Epidermal melanocyte (primary cell): ENCODE measurements at regions not wholly inside any gene's neighbourhood (a gene's known extent, or its start where the extent isn't known, plus 50 kb on each side); places are given as distances from the start of the nearest gene placed in this dataset.

ENCODE experiments used
- DNase-seq: peaks from one replicate; pipeline ENCODE4 v3.0.0; 2011; ENCODE audit warnings: low spot score; ENCODE audit not compliant: insufficient read length

DNA sequence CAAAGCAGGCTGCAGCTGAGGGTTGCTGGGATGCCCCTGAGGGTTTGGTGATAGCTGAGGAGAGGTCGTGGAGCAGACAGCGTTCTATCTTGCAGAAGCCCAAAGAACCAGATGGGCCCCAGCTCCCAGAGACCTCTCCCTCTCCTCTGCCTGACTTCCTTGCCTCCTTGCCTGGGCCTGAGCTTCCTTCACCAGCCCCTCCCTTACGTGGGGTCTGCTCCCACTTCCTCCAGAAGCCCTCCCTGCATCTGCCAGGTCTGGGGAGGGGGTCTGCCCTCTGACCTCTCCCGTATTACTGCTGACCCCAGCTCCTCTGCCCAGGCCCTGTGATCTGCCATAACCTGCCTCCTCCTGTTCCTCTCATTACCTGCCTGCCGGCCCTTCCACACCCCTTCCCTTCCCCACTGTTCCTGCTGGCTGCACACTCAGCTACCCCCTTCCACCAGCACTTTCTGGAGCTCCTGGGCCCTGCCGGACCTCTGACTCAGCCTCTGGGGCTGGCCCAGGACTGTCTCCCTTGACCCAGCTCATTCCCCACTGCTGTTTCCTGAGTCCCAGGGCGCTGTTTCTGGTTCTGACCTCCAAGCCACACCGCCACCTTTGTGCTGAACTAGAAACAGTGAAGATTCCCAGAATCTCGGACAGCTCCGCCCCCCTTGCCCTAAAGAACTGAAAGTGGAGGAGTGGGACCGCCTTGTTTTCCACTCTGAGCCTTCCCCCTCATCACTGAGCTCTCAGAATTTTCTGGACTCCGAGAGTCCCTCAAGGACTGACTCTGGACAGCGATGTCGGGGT is 237.7 kb upstream of the C1orf174 start:
- no peak for DNase-seq

DNA sequence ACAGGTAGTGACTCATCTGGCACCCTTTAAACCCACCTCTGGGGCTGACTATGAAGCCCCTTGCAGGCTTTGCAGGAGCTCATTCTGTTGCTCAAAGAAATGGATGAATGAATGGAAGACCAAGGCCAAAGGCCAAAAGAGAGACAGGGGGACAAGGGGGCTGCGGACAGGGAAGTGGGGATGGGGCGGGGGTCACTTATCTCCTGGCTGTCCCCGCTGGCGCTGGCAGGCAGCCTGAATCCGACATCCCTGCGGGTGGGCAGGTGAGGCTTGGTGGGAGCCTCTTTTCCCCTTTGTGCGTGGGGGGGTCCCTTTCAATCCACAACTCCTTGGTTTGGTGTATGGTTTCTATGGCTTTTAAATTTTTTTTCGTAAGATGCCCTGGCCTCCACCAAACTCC is 239.6 kb upstream of the C1orf174 start:
- DNase-seq: no peak

DNA sequence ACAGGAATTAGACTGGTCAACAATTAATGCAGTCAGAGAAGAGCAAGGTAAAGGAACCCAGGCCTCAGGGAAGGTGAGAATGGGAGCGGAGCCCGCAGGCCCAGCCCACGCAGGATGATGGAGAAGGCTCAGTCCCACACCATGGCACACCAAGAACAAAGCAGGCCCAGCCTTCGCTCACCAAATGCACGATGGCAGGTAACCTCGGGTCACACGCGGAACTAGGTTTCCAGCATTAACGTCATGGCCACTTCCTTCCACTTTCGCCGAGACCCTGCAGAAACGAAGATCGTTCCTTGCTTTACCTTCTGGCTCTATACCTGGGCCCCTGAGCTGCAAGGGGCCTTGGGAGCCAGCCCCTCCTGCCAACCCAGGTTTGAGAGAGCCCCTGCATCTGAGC is 240.2 kb upstream of the C1orf174 start:
- no peak for DNase-seq

DNA sequence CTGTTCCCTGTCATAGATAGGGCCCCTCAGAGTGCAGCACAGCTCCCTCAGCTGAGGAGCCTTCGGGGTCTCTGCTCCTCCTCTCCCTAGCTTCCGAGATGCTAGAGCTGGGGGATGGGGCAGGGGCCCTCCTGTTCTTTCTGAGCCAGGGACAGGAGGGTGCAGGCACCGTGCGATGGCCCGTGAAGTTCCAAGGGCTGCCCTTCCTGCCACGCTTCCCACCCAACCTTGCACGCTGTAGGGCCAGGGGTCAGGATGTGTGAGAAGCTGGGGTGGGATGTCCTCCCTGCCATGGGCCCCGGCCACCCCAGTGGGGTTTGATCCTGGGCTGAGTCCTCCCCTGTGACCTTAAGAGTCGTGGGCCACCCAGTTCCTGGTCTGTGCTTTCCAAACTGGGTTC is 240.7 kb upstream of the C1orf174 start:
- DNase-seq: no peak

DNA sequence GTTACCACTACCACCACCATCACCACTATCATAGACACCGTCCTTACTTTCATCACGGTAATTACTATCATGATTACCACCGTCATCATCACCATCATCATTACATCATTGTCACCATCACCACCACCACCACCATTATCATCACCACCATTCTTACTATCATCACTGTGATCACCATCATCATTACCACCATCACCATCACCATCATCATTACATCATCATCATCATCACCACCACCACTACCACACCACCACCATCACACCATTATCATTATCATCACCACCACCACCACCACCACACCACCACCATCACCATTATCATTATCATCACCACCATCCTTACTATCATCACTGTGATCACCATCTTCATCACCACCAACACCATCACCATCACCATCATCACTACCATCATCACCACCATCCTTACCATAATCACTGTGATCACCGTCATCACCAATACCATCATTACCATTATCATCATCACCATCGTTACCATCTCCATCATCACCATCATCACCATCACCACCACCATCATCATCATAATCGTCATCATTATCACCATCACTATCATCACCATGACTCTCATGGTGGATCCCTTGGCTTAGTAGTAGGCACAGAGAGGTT is 244.4 kb upstream of the C1orf174 start:
- DNase-seq: no peak

DNA sequence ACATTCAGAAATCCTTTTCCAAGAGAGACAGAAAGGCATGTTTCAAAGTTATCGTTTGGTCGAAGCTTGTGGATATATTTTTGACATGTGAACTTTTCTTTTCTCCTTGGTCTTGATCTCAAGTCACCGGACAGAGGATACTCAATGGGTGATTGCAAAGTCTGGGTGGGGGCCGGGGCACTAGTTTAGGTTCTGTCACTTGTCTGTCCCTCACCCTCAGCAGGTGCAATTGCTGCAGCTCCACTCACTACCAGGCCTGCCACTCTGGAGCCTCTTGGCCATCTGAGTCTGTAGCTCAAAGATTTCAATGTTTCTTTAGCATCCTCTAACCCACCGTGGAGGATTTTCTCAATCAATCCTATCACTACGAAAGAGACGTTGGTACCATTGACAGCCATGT is 246.0 kb upstream of the C1orf174 start:
- DNase-seq: no peak

DNA sequence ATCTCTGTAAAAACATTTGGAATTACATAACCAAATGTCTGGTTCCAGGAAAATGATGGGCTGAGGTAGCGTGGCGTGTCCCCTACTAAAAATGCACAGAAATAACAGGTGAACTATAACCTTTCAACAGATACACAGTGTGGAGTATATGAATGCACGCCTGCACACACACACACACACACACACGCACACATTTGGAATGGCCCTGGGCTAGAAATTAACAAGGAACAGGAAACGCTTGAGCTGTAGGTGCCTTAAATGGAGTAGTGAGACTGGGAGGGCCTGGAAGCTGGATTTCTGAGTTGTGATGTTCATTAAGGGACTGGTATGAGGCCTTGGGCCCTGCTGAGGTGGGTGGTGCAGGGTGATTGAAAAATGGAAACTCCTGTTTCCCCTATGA is 246.5 kb upstream of the C1orf174 start:
- DNase-seq: no peak

DNA sequence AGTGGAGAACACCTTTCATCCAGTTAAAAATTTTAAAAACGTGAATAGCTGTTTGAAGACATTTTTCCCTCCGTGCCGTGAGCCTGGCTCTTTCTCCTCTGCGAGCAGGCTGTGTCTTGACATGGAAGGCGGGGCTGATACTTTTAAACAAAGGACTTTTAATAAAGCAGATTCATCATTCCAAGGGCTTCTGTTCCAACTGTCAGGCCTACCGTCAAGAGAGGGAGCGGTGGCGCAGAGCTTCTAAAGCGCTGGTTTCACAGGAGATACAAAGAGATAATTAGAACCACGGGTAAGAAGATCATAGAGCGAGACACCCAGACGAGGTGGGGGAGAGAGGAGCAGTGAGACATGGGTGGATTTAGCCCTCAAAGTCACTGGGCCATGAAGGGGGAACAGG is 247.4 kb upstream of the C1orf174 start:
- DNase-seq: no peak

DNA sequence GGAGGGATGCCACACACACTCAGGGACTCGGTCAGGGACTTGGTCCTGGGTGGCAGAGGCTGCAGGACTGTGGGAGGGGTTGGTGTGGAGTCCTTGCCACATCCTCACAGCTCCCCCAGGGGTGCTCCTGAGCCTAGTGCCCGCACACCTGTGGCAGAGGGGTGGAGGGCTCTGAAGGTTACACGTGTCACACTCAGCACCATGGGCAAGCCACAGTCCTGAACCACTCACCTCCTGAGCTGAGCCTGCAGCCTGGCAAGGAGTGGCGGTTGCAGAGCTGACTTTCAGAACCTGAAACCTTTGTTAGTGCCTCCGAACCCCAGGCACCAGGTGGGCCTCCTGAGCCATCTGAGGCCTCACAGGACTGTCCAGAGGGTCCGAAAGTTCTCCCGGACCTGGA is 249.2 kb upstream of the C1orf174 start:
- no peak for DNase-seq

DNA sequence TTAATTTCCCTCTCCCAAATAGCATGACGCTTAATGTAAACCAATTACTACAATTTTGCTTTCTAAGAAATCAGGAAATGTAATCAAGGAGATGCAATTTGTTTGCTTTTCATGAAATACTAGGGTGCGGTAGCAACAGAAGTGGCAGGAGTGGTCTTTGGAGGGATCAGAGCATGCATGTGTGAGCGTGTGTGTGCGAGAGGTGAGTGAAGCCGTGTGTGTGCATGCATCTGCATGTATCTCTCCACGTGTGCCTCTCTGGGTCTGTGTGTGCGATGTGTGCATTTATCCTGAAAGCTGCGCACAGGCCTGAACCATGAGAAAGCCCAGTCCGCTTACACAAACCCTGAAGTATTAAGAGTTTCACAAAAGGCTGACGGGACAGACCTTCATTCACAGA is 249.8 kb upstream of the C1orf174 start:
- no peak for DNase-seq

DNA sequence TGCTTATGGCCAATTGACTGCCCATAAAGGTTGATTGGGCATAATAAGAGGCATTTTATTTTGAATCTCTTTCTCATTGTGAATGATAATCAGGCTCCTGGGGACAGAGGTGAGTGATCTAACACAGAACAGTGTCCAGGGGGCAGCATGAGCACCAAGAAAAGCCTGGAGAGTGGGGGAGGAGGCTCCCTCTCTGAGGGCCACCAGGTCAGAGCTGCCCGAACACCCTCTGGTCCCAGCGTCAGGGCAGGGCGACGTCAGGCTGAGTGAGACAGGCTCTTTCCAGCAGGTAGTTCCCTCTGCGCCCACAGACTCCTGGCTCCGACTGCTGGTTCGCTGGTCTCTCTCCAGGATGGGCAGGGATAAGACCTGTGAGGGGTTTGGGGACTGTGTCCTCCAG is 250.2 kb upstream of the C1orf174 start:
- no peak for DNase-seq

DNA sequence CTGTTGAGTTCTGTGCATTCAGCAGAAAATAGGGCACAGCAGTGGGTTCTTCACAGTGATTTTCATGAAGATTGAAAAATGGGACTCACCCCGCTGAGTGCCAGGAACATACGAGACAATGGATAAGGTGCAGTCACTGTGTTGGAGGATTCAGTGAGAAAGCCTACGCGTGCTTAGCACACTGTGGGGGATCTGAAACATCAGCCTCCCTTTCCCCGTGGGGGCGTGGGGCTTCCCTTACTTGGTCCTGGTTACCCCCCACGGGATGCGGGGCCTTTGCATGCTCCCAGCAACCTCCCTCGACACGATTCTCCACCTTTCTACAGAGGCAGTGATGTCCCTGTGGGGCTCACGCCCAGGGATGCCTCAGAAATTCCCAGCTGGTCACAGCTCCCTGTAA is 252.2 kb upstream of the C1orf174 start:
- no peak for DNase-seq

DNA sequence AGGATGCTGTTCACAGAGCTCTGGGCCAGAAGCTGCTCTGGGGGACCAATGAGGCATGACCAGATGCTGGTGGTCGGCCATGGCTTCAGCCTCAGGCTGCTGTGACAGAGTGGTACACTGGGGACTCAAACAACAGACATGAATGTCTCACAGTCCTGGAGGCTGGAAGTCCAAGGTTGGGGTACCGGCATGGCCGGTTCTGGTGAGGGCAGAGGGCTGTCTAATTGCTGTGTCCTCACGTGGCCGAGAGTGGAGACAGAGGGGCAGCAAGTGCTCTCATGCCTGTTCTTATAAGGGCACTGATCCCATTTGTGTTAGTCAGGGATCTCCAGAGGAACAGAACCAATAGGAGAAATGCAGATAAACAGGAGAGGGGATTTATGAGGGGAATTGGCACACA is 253.5 kb upstream of the C1orf174 start:
- DNase-seq: no peak

DNA sequence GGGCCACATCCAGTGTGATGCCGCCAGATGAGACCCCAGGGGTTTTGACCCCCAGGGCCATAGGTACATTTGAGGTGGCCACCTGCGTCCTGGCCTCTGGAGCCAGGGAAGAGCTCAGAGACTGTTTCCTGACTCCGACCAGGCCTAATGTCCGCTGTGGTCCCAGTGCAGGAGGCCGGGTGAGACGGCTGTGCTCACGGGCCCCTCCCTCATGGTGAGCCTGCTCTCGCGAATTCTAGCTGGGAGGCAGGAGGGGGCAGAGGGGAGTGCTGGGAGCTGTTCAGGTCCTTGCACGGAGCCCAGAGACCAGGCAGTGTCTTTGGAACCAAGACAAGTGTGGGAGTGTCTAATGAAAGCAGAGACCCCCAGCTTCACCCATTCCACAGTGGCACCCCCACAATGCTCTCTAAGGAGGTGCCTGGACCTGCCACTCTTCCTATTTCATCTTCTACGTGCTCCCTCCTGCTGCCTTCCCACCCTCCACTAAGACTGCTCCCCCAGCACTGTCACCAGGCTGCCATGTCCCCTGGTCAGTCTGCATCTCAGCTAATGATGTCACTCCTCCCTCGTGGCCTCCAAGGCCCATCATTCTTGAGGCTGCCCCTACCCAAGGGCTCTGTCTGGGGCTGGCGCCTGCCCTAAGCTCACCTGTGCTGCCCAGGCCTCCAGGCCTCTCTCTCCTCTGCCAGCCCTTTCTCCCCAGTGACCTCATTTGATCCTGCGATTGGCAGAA is 256.3 kb upstream of the C1orf174 start:
- DNase-seq: no peak

DNA sequence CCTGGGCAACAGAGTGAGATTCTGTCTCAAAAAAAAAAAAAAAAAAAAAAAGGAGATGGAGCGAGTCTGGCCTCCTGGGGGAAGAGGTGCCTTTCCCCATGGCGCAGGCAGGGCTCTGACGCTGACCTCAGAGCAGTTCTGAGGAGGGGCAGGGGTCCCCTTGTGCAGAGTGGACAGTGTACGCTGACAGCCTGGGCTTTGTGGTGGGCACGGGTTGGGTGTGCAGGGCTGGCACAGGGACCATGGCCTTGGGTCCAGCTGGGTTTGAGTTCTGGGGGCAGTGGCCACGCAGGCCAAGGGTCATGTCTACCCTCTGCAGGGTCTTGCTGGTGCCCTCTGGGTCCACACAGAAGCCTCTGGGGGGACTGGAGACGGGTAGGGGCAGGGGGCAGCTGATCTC is 260.1 kb upstream of the C1orf174 start:
- no peak for DNase-seq

DNA sequence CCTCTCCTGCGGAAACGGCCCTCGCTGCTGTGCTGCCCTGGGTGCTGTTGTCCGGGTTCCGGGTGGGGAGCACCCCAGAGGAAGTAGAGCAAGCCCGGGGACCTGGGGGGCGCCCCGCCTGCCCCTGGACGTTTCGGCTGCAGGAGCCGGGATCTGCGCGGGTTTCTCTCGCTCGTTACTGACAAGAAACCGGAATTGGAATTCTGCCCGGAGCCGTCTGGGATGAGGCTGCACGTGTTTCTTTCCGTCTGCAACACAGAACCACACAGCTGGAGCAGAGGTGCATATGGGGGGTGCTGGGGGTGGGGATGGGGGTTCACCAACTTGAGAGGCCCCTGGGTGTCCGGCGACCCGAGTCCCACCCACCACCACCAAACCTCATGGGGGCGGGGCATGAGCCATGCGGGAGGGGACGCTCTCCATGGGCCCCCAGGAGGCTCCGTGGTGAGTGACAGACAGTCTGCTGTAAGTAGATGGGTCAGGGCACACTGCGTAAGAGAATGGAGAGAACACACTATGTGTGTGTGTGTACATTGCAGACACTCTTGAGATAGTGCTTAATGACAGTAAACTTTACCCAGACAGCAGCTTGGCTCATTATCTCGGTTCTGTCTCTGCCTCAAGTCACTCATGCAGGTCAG is 261.4 kb upstream of the C1orf174 start:
- DNase-seq: no peak

DNA sequence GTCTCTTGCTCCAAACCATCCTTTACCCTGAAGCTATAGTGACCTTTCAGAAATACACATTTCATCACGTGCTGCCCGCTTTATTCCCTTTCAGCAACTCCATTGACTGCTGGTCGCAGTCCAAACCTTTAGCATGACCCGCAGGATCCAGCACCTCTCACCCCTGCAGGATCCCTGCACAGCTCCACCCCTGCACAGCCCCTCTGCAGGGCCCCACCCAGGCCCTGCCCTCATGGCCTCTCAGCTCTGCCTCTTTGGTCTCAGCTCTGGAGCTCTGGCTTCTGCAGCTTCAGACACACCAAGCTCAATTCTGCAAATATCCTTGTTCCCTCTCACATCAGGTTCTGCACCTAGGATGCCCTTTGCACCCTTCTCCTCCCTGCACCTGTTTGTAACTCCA is 264.9 kb upstream of the C1orf174 start:
- DNase-seq: no peak

DNA sequence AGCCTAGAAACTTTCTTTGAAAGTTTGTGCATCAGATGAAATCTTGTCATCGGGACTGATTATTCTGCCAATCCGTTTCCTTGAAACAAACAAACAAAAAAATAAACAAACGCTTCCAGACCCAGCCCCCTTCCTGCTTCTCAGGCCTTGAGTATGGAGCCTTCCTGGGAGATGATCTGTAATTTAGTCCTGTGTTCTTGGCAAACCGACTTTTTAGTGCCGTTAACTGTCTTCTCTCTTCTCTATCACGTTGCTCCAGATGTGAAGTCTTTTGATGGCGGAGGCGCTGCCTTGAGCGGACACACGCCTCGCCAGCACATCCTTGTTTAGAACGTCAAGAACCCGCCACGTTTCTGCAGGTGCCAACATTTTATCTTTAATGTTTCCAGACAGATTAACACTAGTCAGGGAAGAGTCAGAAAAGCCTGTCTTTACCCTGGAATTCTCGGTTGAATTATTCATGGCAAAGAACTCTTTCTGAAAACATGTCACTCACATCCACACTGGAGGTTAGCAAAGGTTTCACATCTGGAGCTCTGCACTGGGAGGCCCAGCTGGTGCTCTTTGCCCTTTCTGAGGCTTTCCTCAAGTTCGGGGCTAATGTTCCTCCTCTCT is 265.7 kb upstream of the C1orf174 start:
- no peak for DNase-seq

DNA sequence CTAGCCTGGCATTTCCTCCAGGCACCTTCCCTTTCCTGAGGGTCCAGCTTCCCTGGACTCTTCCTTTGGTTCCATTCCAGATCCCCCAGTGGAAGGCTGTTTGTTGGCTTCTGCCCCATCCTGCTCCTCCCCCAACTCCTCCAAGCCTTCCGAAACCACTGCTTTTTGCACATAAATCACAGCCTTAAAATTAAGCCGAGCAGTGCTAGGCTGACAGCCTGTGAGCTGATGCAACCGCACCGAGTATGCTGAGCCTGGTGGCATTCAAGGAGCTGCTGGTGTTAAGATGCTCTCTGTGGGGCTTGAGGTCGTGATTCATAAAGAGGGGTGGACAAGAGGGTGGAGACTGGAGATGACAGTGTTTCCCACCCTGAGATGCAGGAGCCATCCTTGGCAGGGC is 266.6 kb upstream of the C1orf174 start:
- DNase-seq: no peak

DNA sequence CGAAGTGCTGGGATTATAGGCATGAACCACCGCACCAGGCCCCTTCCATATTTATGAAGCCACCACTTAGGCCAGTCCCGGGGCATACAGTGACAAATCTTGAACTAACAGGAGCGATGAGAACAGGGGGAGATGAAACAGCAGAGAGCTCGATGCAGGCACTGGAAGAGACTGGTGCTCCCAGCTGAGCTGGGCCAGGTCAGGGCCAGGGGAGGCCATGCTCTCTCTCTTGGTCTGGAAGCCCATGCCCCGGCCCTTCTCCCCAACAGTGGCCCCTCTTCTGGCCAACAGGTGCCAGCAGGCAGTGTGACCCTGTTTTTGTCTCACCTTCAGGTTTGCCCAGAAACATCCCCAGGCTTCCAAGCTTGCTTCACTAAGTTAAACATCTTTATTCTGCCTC is 269.9 kb upstream of the C1orf174 start:
- DNase-seq: no peak

DNA sequence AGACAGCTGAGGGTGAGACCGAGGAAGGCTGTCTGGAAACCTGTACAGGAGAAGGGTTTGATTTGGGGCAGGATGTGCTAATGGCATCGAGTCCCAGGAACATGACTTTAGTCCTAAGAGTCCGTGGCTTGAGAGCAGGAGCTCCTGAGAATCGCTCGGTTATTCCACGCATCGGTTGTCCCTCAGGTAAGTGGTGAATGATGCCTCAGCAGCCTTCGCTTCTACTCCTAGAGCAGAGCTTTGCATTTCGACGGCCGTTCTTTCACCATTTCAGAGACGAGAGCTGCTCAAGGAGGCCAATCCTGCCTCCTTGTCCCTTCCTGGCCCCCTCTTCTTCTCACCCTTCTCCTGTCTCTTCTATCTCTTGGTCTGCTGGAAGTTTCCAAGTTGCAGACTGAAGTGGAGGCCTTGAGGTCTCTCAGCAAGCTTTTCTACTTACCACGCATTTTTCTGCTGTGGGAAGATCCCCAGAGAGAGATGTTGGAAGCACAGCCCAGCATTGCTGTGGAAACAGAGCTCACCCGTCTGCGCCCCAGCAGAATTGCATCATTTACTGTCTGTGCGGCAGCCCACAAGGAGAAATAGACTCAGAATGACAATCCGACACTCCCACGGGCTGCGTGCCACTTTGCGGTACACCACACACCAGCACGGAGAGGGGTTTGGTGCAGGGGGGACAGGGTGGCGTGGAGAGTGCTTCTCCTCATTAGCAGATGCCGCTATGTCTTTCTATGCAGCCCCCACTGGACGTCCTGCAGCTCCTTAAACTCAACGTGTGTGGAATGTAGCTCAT is 270.7 kb upstream of the C1orf174 start:
- DNase-seq: no peak
